ENCODE measurements at regions not wholly inside any gene's neighbourhood (a gene's known extent, or its start where the extent isn't known, plus 50 kb on each side); places are given as distances from the start of the nearest gene placed in this dataset.

GRCh38 chr11:105201166-105201565 lies 61.6 kb upstream of the CARD18 start:
- Histone ChIP-seq H3K9me3 (no peaks in the 10 kb centered on the region), H3K27me3 (no peaks in the 10 kb centered on the region), H3K4me3 (no peak overlapping the region), H3K4me1 (no peaks in the 10 kb centered on the region), H3K36me3 (no peaks in the 10 kb centered on the region), H3K27ac (no peak overlapping the region)
- no peak for TF ChIP-seq POLR2A (IDR thresholded peaks at IDR 0.05)
- 59 to 66% methylated on average over 5 of the region's 5 CpGs for WGBS, 2 donors
- DNase-seq = no peak
- intact Hi-C loops (cut with DNase I) = no loop called here

- no peak overlapping the region for H3K4me3 ChIP-seq
- no peaks in the 10 kb centered on the region for H3K4me1 ChIP-seq
- TF ChIP-seq POLR2A (IDR thresholded peaks at IDR 0.05) (no peak), CTCF (IDR thresholded peaks at IDR 0.05) (no peak)
- H3K9me3 ChIP-seq = no peaks in the 10 kb centered on the region
- 74 to 83% methylated on average over 5 to 6 of the region's 6 CpGs for WGBS, 2 donors
- H3K36me3 ChIP-seq = no peaks in the 10 kb centered on the region
- no peak overlapping the region for H3K27ac ChIP-seq
- no peak for DNase-seq
- intact Hi-C loops (cut with DNase I) = no loop called here
- no peaks in the 10 kb centered on the region for H3K27me3 ChIP-seq
Measured at GRCh38 chr11:105197071-105197815, 57.7 kb upstream of the CARD18 start.

GRCh38 chr11:105193260-105193659 lies 53.7 kb upstream of the CARD18 start:
- no peak for DNase-seq
- H3K4me3 ChIP-seq = no peak overlapping the region
- no peaks in the 10 kb centered on the region for H3K9me3 ChIP-seq
- no peaks in the 10 kb centered on the region for H3K4me1 ChIP-seq
- intact Hi-C loops (cut with DNase I) = no loop called here
- TF ChIP-seq CTCF (IDR thresholded peaks at IDR 0.05) = no peak
- TF ChIP-seq POLR2A (IDR thresholded peaks at IDR 0.05) = no peak
- H3K36me3 ChIP-seq = no peaks in the 10 kb centered on the region
- no peaks in the 10 kb centered on the region for H3K27me3 ChIP-seq
- no peak overlapping the region for H3K27ac ChIP-seq
- 92 to 93% methylated on average over 2 of the region's 2 CpGs for whole genome bisulfite sequencing, 2 donors

GRCh38 chr11:105192115-105192514 lies 52.5 kb upstream of the CARD18 start:
- TF ChIP-seq CTCF (IDR thresholded peaks at IDR 0.05) (no peak), POLR2A (IDR thresholded peaks at IDR 0.05) (no peak)

GRCh38 chr11:105189581-105189980 lies 50.0 kb upstream of the CARD18 start:
- Histone ChIP-seq H3K4me1 (no peaks in the 10 kb centered on the region), H3K27me3 (no peaks in the 10 kb centered on the region), H3K27ac (no peak overlapping the region), H3K36me3 (no peaks in the 10 kb centered on the region), H3K4me3 (no peak overlapping the region), H3K9me3 (no peaks in the 10 kb centered on the region)
- DNase-seq = no peak
- TF ChIP-seq POLR2A (IDR thresholded peaks at IDR 0.05) = no peak
- no peak for TF ChIP-seq CTCF (IDR thresholded peaks at IDR 0.05)
- intact Hi-C loops (cut with DNase I) = no loop called here
- 52 to 53% methylated on average over 2 of the region's 2 CpGs for WGBS, 2 donors

More at GRCh38 chr11:105192115-105192514, 52.5 kb upstream of the CARD18 start:
- intact Hi-C loops (cut with DNase I) = no loop called here
- no peak overlapping the region for H3K4me3 ChIP-seq
- H3K4me1 ChIP-seq = no peaks in the 10 kb centered on the region
- DNase-seq = no peak
- H3K9me3 ChIP-seq = no peaks in the 10 kb centered on the region
- no peaks in the 10 kb centered on the region for H3K27me3 ChIP-seq
- H3K36me3 ChIP-seq = no peaks in the 10 kb centered on the region
- no peak overlapping the region for H3K27ac ChIP-seq

Small RNAs in the stretch of these regions (small RNA-seq; reads per million reads assigned to genes)
- gene AP003181.1 = 0 reads per million in 4 donors
- 0 reads per million in 4 donors for gene RF00017
